Gastroesophageal sphincter (tissue), 3 donors: ENCODE measurements at regions not wholly inside any gene's neighbourhood (a gene's known extent, or its start where the extent isn't known, plus 50 kb on each side); places are given as distances from the start of the nearest gene placed in this dataset.

Experiments used
- CTCF ChIP-seq, 4 experiments: fragments of 200-600 bp in 2 of 4; fragments of 450-650 bp in 2 of 4; sonication (generic) in 1 of 4; IDR thresholded peaks; one replicate each; pipeline ENCODE4 v1.5.1; 2017 to 2019; ENCODE audit warnings: antibody characterized with exemption in 4 of 4, mild to moderate bottlenecking in 2 of 4, moderate library complexity in 2 of 4
- POLR2AphosphoS5 ChIP-seq: sonication (generic); formaldehyde crosslinking; IDR thresholded peaks from one replicate; pipeline ENCODE4 v1.6.1; 2017; ENCODE audit warnings: antibody characterized with exemption

- no peak for TF ChIP-seq CTCF (IDR thresholded peaks at IDR 0.05)
- no peak for TF ChIP-seq POLR2AphosphoS5
Observed at GRCh38 chr9:29144476-29144875, 1571.2 kb upstream of the C9orf72 start.
